GM19395 (cell line): ENCODE measurements at regions not wholly inside any gene's neighbourhood (a gene's known extent, or its start where the extent isn't known, plus 50 kb on each side); places are given as distances from the start of the nearest gene placed in this dataset.
"Not testable (repeated sequence)": the region's sequence is repeated elsewhere in the genome, so short reads cannot be mapped to it uniquely, and the experiment has no call there.

ENCODE experiments used
- ATAC-seq: cut with Tn5 transposase; IDR thresholded peaks from one replicate; pipeline ENCODE4 v1.9.1; 2021; ENCODE audit warnings: mild to moderate bottlenecking, moderate library complexity; ENCODE audit not compliant: unreplicated experiment

DNA sequence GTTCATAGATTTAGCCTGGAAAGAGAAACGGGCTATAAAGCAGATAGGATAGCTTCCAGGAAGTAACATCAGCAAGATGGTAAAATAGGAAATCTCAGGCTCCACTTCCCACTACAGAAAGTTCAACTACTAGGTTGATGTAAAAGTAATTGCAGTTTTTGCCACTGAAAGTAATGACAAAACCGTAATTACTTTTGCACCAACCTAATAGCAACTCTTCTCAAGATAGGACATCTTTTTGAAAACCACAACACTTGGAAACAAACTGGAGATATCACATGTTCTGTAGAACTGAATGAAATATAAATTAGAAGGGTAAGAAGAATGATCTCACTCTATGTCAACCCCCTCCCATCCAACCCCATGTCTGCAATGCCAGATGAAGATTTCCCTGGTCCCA lies 1154.3 kb downstream of the BCL11A start:
- no peak for ATAC-seq

GRCh38 chr2:59398081-59398480 lies 1155.4 kb downstream of the BCL11A start:
- ATAC-seq: no peak

DNA sequence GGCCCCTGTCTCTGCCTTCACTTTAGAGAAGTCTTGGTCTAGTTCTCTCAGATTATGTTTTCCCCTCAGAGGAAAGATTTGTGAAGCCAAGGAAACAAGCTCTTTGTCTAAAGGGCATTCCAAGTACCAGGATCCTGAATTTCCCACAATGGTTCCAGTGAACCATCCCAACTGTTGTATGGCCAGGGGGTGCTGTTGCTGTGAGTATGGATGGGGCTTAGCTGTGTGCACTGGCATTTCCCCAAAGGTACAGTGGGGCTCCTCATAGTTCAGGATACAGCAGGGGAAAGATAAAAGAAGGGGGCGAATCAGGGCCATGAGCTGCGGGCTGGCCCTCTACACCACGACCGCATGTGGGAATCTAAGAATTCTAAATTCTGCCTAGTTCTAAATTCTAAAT lies 1154.0 kb upstream of the FANCL start:
- ATAC-seq: no peak

DNA sequence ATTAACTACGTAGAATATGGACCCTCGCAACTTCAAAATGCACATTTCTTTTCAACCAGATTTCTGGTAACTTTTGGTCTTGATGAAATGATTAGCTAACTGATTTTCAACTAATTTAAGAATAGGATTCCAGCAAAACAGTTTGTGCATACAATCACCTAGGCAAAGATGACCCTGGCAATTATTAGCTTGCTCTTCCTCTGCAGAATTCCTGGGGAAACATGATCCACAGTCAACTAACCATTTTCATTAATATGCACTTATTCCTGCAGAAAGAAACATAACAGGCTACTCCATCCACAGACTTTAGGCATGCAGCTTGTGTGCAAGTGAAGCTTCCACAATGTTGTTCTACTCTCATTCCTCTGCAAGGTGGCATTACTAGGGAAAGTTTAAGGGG lies 1150.8 kb upstream of the FANCL start:
- no peak for ATAC-seq

DNA sequence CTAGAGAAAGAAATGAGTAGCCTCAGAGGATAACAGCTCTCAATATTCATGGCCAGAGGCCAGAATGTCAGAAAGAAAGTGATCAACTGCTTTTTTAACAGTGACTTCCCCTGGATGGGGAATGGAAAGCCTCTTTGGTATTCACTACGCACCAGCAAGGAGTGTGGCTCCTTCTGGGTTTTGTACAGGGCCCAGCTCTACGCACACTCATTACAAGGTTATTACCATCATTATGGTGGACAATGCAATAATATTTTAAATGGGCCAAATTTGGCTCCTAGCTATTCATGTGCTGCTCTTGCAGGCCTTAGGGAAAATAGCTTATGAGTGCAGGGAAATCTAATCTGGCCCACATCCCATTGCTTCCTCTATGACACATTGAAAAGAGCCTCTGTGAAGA lies 1149.5 kb upstream of the FANCL start:
- no peak for ATAC-seq

DNA sequence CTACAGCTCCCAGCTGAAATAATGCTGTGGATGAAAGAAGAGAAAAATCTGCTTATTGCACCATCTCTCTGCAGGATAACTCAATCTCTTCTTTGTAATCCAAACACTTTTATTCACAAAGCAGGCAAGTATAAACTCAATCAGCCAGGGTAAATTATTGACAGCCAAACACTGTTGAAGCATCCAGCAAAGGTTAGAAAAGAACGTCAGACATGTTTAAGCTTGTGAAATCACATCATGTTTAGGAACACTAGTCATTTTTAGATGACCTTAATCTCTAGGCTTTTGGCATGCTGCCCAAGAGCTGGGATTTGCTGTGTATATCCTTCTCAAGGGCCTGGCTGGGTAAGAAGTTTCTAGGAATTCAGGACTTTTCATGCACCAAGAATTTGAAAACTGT lies 1148.1 kb upstream of the FANCL start:
- ATAC-seq: no peak

GRCh38 chr2:59385971-59386370 lies 1144.8 kb upstream of the FANCL start:
- no peak for ATAC-seq

DNA sequence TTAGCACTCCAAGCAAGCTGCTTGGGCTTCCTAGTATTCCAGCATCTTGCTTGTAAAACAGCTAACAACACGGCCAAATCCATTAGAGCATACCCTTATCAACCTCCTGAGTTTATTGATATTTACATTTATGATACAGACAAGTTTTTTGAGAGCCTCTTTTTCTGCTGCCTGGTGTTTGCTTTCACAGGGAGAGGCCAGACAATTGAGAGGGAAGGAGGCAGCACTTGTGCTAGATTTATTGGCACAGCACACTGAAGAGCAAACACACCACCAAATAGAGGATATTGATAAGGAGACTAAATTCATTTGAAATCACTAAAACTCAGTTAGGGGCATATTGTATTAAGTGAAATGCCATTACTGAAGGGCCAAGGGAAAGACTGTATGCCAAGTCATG lies 1142.3 kb upstream of the FANCL start:
- ATAC-seq: no peak

DNA sequence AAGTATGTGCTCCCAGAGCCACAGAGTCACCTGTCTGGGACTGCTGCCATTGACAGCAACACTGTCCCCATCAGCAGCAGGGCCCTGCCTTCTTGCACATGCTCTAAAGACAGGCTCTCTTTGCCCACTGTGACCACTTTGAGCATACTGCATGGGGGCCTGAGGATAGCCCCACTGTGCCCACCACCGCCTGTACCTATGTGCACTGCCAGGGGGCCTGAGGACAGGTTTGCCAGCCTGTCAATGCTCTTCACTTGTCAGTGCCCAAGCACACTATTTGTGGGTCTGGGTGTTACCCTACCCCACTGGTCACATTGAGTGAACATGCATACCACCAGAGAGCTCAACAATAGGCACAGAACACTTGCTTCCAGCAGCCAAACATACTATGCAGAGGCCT lies 1137.0 kb upstream of the FANCL start:
- ATAC-seq: no peak

DNA sequence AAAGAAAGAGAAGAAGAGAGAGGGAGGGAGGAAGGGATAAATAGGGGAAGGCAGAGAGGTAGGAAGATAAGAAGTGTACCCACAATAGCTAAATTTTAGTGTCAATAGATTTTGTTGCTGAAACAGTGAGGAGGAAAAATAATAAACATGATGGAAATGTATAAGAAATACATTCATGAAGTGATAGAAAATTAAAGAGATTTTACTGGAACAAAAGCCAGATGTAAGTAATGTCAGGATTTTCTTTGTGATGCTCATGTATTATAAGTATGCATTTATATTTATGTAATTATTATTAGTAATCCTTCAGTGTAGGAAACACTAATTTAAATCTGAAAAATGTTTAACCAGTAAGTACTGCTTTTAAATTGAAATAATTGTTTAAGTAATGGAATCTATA lies 1125.2 kb upstream of the FANCL start:
- no peak for ATAC-seq

DNA sequence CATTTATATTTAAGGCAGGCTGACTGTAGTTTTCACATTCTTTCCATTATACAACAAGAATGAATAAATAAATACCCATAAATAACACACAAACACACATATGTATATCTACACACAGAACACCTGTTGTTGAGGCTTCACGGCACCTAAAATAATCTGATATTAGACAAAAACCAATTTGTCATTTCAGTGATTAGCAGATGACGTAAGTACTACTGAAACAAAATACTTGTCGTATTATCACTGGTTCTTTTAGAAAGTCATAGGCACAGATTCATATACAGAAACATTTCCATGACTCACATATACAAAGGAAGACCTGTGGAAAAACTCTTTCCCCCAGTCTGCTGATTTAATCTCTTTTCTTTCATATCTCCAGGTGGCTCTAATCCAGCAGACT lies 1113.4 kb upstream of the FANCL start:
- ATAC-seq: no peak

GRCh38 chr2:59353306-59353921 lies 1112.3 kb upstream of the FANCL start:
- ATAC-seq: no peak

- no peak for ATAC-seq
These were observed 1101.0 kb upstream of the FANCL start for GRCh38 chr2:59342166-59342565.

- no peak for ATAC-seq
These were observed 1098.7 kb upstream of the FANCL start for GRCh38 chr2:59339837-59340207.

GRCh38 chr2:59339121-59339836 lies 1098.2 kb upstream of the FANCL start:
- ATAC-seq: no peak

DNA sequence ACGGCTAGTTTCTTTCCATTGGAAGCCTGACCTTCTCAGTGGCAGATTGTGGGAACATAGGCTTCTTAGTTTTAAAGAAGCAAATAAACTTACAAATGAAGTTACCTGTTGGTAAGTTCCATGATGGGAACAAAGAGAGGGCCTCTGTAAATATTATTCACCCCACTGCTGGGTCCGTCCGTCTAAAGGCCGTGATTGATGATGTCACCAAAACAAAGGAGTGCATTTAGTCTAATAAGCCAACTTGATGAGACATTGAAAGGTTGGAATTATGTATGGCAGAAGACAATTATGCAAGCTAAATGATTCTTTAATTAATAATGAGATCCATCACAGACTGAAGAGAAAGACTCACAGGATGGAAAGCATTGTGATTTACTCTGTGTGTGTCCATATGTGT lies 1091.9 kb upstream of the FANCL start:
- ATAC-seq: no peak

- not testable (repeated sequence) for ATAC-seq
These were observed 1085.6 kb upstream of the FANCL start for GRCh38 chr2:59326581-59327365.

GRCh38 chr2:59322870-59323269 lies 1081.7 kb upstream of the FANCL start:
- no peak for ATAC-seq

GRCh38 chr2:59322005-59322404 lies 1080.9 kb upstream of the FANCL start:
- no peak for ATAC-seq

- no peak for ATAC-seq
These were observed 1073.1 kb upstream of the FANCL start for GRCh38 chr2:59314031-59314766.
